Stimulated activated effector memory CD8-positive, alpha-beta T cell treated with anti-CD3 and anti-CD28 coated beads, Interleukin-12 subunit alpha, Interleukin-12 subunit beta, amount 100 ng/mL, for 72 hours (primary cell): ENCODE measurements at regions not wholly inside any gene's neighbourhood (a gene's known extent, or its start where the extent isn't known, plus 50 kb on each side); places are given as distances from the start of the nearest gene placed in this dataset.

Experiments
- ATAC-seq: fragments of 150-1000 bp; cut with Tn5 transposase; 2 replicates; pipeline ENCODE4 v1.10.0; 2021
- DNase-seq, 2 donors: peaks; one replicate each; pipeline ENCODE4 v3.0.0; 2021 to 2022; ENCODE audit warnings: low spot score in 2 of 2
- H3K27ac Mint-ChIP-seq: one replicate; pipeline ENCODE4 v1.8.0; 2022; ENCODE audit warnings: mild to moderate bottlenecking, mixed read lengths
- H3K36me3 Mint-ChIP-seq: one replicate; pipeline ENCODE4 v1.8.0; 2022; ENCODE audit warnings: mild to moderate bottlenecking, mixed read lengths
- H3K4me1 Mint-ChIP-seq: one replicate; pipeline ENCODE4 v1.8.0; 2022; ENCODE audit warnings: mixed read lengths
- H3K4me3 Mint-ChIP-seq: one replicate; pipeline ENCODE4 v1.8.0; 2022; ENCODE audit warnings: mild to moderate bottlenecking, mixed read lengths
- H3K9me3 Mint-ChIP-seq: one replicate; pipeline ENCODE4 v1.8.0; 2022; ENCODE audit warnings: mixed read lengths

DNA sequence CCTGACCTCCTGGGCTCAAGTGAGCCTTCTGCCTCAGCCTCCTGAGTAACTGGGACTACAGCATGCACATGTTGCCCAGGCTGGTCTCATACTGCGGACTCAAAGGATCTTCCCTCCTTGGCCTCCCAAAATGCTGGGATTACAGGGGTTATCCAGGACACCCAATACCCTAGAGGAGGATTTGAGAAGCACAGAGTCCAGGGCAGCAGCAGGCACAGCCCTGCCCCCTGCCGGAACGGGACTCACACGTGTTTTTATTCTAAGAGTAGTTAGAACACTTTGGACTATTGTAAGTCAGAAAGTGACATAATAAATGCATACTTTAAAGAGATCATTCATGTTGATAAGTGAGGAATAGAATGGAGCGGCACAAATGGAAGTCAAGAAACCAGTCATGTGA lies 80.2 kb downstream of the C6orf118 start:
- no peak for DNase-seq
- Mint-ChIP-seq H3K27ac (no peak overlapping the region), H3K4me3 (no peak overlapping the region), H3K36me3 (no peaks in the 10 kb centered on the region), H3K4me1 (no peaks in the 10 kb centered on the region), H3K9me3 (peaks cover 10% of the 10 kb centered on the region)
- ATAC-seq: no peak

DNA sequence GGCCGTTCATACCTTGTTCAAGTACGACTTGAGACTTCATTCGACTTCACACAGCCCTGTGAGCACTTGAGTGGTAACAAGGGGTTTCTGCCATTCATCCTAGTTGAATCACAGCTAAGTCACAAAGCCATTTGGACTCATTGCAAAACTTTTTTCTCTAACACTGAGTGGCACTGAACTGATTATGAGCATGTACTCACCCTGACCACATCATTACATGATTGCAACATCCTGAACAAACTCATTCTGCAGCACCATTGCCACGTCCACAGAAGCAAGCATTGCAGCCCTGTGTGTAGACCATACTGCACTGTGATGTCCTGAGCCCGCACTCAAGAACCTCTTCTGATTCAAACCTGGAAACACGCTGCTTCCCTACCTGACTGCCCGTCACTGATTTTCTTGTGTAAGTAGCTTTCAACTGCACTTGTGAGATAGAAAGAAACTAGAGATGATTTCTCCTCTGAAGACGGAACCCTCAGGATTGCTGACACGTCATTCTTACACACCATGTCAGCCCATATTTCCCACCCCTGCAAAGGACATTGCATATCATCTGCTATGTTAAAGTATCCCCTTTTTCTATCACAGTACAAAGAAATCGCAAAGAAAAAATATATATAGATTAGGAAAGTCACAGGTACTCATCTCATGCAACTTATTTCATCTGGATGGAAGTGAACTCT lies 81.6 kb downstream of the C6orf118 start:
- no peak for DNase-seq
- Mint-ChIP-seq H3K36me3 (no peaks in the 10 kb centered on the region), H3K4me1 (no peaks in the 10 kb centered on the region), H3K27ac (no peak overlapping the region), H3K4me3 (no peak overlapping the region), H3K9me3 (peaks cover 14% of the 10 kb centered on the region)
- ATAC-seq: no peak

- ATAC-seq: no peak
- Mint-ChIP-seq H3K4me3 (no peak overlapping the region), H3K9me3 (peaks cover 14% of the 10 kb centered on the region), H3K36me3 (no peaks in the 10 kb centered on the region), H3K4me1 (no peaks in the 10 kb centered on the region), H3K27ac (no peak overlapping the region)
- no peak for DNase-seq
Observed at GRCh38 chr6:165223736-165224135, 85.7 kb downstream of the C6orf118 start.

- Mint-ChIP-seq H3K36me3 (no peaks in the 10 kb centered on the region), H3K27ac (no peak overlapping the region), H3K4me1 (no peaks in the 10 kb centered on the region), H3K4me3 (no peak overlapping the region), H3K9me3 (peaks cover 14% of the 10 kb centered on the region)
- DNase-seq (no peak), ATAC-seq (no peak)
Observed at GRCh38 chr6:165223101-165223500, 86.3 kb downstream of the C6orf118 start.

- H3K27ac Mint-ChIP-seq: no peak overlapping the region
- H3K36me3 Mint-ChIP-seq: no peaks in the 10 kb centered on the region
- H3K9me3 Mint-ChIP-seq: peaks cover 11% of the 10 kb centered on the region
- DNase-seq (no peak), ATAC-seq (peak; percentile 11)
- no peak overlapping the region for H3K4me3 Mint-ChIP-seq
- no peaks in the 10 kb centered on the region for H3K4me1 Mint-ChIP-seq
Observed at GRCh38 chr6:165222315-165223025, 86.9 kb downstream of the C6orf118 start.

GRCh38 chr6:165220045-165220444 lies 89.4 kb downstream of the C6orf118 start:
- Mint-ChIP-seq H3K9me3 (peaks cover 13% of the 10 kb centered on the region), H3K4me1 (no peaks in the 10 kb centered on the region), H3K4me3 (no peak overlapping the region)

GRCh38 chr6:165219629-165220028 lies 89.8 kb downstream of the C6orf118 start:
- Mint-ChIP-seq H3K9me3 (peaks cover 15% of the 10 kb centered on the region), H3K27ac (no peak overlapping the region), H3K4me1 (no peaks in the 10 kb centered on the region), H3K36me3 (no peaks in the 10 kb centered on the region), H3K4me3 (no peak overlapping the region)
- DNase-seq: no peak
- ATAC-seq: no peak

More at GRCh38 chr6:165220045-165220444, 89.4 kb downstream of the C6orf118 start:
- DNase-seq (no peak), ATAC-seq (no peak)
- H3K36me3 Mint-ChIP-seq: no peaks in the 10 kb centered on the region
- no peak overlapping the region for H3K27ac Mint-ChIP-seq

DNA sequence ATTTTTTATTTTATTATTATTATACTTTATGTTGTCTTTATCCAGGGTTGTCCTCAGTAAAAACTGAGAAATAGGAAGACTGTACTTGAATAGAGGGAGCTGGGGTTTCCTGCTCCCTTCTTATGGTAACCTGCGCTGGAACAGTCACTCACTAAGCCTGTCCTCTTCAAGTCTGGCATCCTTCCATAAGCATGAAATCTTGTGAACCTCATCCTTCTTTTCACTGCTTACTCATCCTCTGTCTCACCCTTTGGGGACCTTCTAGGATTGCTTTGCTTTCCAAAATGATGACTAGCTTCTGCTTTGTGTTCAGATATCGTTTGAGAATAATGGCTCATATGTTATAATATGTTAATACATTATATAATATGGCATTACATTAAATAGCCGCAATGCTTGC lies 90.6 kb downstream of the C6orf118 start:
- ATAC-seq (no peak), DNase-seq (no peak)
- no peaks in the 10 kb centered on the region for H3K36me3 Mint-ChIP-seq
- H3K27ac Mint-ChIP-seq: no peak overlapping the region
- H3K4me3 Mint-ChIP-seq: no peak overlapping the region
- H3K9me3 Mint-ChIP-seq: peaks cover 15% of the 10 kb centered on the region
- no peaks in the 10 kb centered on the region for H3K4me1 Mint-ChIP-seq

- no peak overlapping the region for H3K4me3 Mint-ChIP-seq
- H3K4me1 Mint-ChIP-seq: no peaks in the 10 kb centered on the region
- no peak for DNase-seq
- H3K9me3 Mint-ChIP-seq: peaks cover 9% of the 10 kb centered on the region
- no peak for ATAC-seq
- no peak overlapping the region for H3K27ac Mint-ChIP-seq
- no peaks in the 10 kb centered on the region for H3K36me3 Mint-ChIP-seq
Observed at GRCh38 chr6:165206798-165207197, 102.6 kb downstream of the C6orf118 start.

GRCh38 chr6:165205632-165206031 lies 103.8 kb downstream of the C6orf118 start:
- DNase-seq: no peak
- no peak overlapping the region for H3K4me3 Mint-ChIP-seq
- no peak overlapping the region for H3K27ac Mint-ChIP-seq
- peaks cover 9% of the 10 kb centered on the region for H3K9me3 Mint-ChIP-seq
- H3K36me3 Mint-ChIP-seq: no peaks in the 10 kb centered on the region
- ATAC-seq: no peak
- H3K4me1 Mint-ChIP-seq: no peaks in the 10 kb centered on the region

- Mint-ChIP-seq H3K4me3 (no peak overlapping the region), H3K4me1 (no peaks in the 10 kb centered on the region), H3K27ac (no peak overlapping the region), H3K36me3 (no peaks in the 10 kb centered on the region), H3K9me3 (peaks cover 9% of the 10 kb centered on the region)
- ATAC-seq: no peak
- no peak for DNase-seq
Observed at GRCh38 chr6:165204807-165205545, 104.4 kb downstream of the C6orf118 start.

- no peak overlapping the region for H3K4me3 Mint-ChIP-seq
- H3K36me3 Mint-ChIP-seq: no peaks in the 10 kb centered on the region
- no peaks in the 10 kb centered on the region for H3K4me1 Mint-ChIP-seq
- peaks cover 5% of the 10 kb centered on the region for H3K9me3 Mint-ChIP-seq
- H3K27ac Mint-ChIP-seq: no peak overlapping the region
- ATAC-seq (no peak), DNase-seq (no peak)
Observed at GRCh38 chr6:165200178-165200577, 109.2 kb downstream of the C6orf118 start.

- Mint-ChIP-seq H3K9me3 (peaks cover 16% of the 10 kb centered on the region), H3K4me1 (no peaks in the 10 kb centered on the region), H3K4me3 (no peak overlapping the region), H3K27ac (no peak overlapping the region), H3K36me3 (no peaks in the 10 kb centered on the region)
- no peak for ATAC-seq
- DNase-seq: no peak
Observed at GRCh38 chr6:165191461-165191860, 117.9 kb downstream of the C6orf118 start.

GRCh38 chr6:165186441-165187205 lies 122.8 kb downstream of the C6orf118 start:
- DNase-seq: no peak
- ATAC-seq: peak; percentile 11
- Mint-ChIP-seq H3K9me3 (peaks cover 13% of the 10 kb centered on the region), H3K36me3 (no peaks in the 10 kb centered on the region), H3K27ac (no peak overlapping the region), H3K4me3 (no peak overlapping the region), H3K4me1 (no peaks in the 10 kb centered on the region)

- Mint-ChIP-seq H3K36me3 (no peaks in the 10 kb centered on the region), H3K27ac (no peak overlapping the region), H3K9me3 (peaks cover 10% of the 10 kb centered on the region), H3K4me1 (no peaks in the 10 kb centered on the region), H3K4me3 (no peak overlapping the region)
- ATAC-seq: no peak
- DNase-seq: no peak
Observed at GRCh38 chr6:165186041-165186440, 123.4 kb downstream of the C6orf118 start.
